Mammary epithelial cell (primary cell): ENCODE measurements at regions not wholly inside any gene's neighbourhood (a gene's known extent, or its start where the extent isn't known, plus 50 kb on each side); places are given as distances from the start of the nearest gene placed in this dataset.

Experiments used
- EZH2 ChIP-seq: IDR thresholded peaks from 2 replicates; pipeline ENCODE4 v1.6.1; 2012; ENCODE audit warnings: low read length, inconsistent platforms, borderline replicate concordance
- TF ChIP-seq, protein P1 (sequence below), 2 donors: IDR thresholded peaks in 1 of 2; conservative IDR thresholded peaks in 1 of 2; 2 replicates each; pipeline ENCODE4 v1.5.1; 2011 to 2012; ENCODE audit warnings: inconsistent platforms in 2 of 2, low read length in 2 of 2, mild to moderate bottlenecking in 2 of 2, control low read depth in 1 of 2, low read depth in 1 of 2; ENCODE audit not compliant: insufficient read depth in 1 of 2; ENCODE audit errors: extremely low read depth in 1 of 2

DNA sequence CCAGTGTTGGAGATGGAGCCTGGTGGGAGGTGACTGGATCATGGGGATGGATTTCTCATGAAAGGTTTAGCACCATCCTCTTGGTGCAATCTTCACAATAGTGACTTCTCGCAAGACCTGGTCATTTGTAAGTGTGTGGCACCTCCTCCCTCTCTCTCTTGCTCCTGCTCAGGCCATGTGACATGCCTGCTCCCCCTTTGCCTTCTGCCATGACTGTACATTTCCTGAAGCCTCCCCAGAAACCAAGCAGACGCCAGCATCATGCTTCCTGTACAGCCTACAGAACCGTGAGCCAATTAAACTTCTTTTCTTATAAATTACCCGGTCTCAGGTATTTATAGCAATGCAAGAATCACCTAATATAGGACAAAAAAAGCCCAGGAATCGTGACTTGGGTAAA lies 171.0 kb upstream of the FOXN3 start:
- TF ChIP-seq, protein P1, sequence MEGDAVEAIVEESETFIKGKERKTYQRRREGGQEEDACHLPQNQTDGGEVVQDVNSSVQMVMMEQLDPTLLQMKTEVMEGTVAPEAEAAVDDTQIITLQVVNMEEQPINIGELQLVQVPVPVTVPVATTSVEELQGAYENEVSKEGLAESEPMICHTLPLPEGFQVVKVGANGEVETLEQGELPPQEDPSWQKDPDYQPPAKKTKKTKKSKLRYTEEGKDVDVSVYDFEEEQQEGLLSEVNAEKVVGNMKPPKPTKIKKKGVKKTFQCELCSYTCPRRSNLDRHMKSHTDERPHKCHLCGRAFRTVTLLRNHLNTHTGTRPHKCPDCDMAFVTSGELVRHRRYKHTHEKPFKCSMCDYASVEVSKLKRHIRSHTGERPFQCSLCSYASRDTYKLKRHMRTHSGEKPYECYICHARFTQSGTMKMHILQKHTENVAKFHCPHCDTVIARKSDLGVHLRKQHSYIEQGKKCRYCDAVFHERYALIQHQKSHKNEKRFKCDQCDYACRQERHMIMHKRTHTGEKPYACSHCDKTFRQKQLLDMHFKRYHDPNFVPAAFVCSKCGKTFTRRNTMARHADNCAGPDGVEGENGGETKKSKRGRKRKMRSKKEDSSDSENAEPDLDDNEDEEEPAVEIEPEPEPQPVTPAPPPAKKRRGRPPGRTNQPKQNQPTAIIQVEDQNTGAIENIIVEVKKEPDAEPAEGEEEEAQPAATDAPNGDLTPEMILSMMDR (conservative IDR thresholded peaks at IDR 0.05 in 1 of 2, IDR thresholded peaks at IDR 0.05 in 1 of 2; ENCODE audit: extremely low read depth in 1 of 2, insufficient read depth in 1 of 2, low read depth in 1 of 2, low read length in 2 of 2), result no peak
- no peak for TF ChIP-seq EZH2
